NCI-H82 treated with DMSO at 0.1 percent for 48 hours (cell line): ENCODE measurements at regions not wholly inside any gene's neighbourhood (a gene's known extent, or its start where the extent isn't known, plus 50 kb on each side); places are given as distances from the start of the nearest gene placed in this dataset.

ENCODE experiments used
- DNase-seq: peaks from one replicate; lab custom pipeline; 2025; ENCODE audit not compliant: unreplicated experiment; lab: John Stamatoyannopoulos, UW

DNA sequence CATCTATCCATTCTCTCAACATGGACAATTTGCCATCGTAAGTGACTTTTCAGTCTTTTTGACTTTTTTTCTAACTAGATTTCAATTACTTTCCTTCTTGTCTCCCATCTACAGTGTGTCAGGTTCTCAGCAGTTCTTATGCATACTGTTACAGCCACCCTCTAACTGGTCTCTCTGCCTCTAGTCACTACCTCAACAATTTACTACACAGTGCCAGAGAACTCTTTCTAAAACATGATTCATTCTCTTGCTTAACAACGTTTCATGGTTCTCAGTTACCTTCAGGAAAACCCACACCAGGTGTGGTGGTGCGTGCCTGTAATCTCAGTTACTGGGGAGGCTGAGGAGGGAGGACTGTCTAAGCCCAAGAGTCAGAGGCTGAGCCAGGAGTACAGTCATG lies 95.4 kb downstream of the DIPK2A start:
- DNase-seq: no peak

GRCh38 chr3:144073698-144074097 lies 102.1 kb downstream of the DIPK2A start:
- no peak for DNase-seq

GRCh38 chr3:144079634-144080033 lies 108.0 kb downstream of the DIPK2A start:
- DNase-seq: no peak

GRCh38 chr3:144084929-144085328 lies 113.3 kb downstream of the DIPK2A start:
- DNase-seq: no peak

DNA sequence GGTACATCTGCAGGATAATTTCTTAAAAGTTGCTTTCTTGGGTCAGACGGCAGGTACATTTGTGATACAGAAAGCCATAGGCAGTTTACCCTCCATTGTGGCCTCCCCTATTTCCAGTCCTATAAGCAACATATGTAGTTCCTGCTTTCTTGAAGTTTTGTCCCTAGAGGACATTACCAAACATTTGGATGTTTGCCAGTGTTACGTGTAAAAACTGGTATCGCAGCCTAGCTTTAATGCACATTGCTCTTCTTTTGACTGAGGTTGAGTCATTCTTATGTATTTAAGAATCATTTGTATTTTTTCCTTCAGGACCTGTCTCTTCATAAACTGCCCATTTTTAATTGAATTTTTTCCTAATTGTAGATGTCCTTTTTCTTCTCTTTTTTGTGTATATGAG lies 114.3 kb downstream of the DIPK2A start:
- DNase-seq: no peak

- no peak for DNase-seq
Measured at GRCh38 chr3:144096016-144096415, 124.4 kb downstream of the DIPK2A start.

DNA sequence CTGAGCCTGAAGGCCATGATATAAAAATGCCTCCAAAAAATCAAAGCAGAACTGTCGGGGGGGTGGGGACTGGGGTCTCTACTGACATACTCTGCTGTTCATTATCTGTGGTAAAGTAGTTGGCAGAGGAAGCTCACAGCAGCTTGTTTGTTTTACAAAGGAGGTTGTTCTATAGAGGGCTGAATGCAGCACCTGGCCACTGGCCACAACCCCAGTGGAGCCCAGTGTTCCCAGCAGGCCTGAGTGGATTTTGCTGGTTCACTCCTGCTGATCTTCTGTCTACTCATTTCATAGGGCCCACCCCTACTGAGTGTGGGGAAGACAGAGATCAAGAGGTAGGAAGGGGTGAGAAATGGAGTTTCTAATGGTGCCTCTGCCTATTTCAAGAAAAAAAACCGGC lies 125.5 kb downstream of the DIPK2A start:
- no peak for DNase-seq

DNA sequence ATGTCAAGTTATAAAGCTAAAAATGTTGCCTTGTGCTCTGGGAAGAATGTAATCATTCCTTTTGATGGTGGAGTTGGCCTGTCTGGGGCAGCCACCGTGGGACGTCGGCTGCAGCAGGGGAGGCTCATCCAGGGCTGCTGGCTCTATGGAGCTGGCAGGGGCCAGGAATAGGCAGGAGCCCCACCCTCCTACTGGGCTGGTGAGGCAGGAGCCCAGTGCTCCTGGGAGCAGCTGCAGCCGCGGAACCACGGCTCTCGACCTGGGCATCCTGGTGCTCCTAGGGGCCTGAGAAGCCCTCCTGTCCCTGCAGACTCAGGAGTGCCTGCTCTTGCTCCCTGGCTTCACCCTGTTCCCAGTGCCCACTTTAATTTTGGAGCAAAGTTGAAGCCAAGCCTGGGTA lies 127.1 kb downstream of the DIPK2A start:
- no peak for DNase-seq

DNA sequence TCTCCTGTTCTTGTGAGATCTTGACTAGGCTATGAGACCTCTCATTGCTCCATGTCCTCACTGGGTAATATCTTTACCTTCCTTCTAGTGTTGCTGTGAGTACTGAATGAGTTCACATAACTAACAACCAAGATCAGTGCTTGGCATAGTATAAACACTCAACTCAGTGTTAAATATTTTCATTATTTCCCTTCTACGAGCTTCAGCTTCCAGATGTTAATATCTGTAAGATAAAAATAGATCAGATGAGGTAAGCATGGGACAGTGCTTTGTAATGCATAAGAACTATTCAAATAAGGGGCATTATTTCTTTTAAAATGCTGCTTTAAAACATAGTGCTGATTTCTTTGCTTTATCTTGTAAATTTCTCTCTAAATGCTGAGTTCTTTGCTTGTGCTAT lies 130.8 kb downstream of the DIPK2A start:
- no peak for DNase-seq

GRCh38 chr3:144104186-144104585 lies 132.6 kb downstream of the DIPK2A start:
- peak; percentile 93 for DNase-seq

GRCh38 chr3:144104679-144105078 lies 133.1 kb downstream of the DIPK2A start:
- peak; percentile 28 for DNase-seq

DNA sequence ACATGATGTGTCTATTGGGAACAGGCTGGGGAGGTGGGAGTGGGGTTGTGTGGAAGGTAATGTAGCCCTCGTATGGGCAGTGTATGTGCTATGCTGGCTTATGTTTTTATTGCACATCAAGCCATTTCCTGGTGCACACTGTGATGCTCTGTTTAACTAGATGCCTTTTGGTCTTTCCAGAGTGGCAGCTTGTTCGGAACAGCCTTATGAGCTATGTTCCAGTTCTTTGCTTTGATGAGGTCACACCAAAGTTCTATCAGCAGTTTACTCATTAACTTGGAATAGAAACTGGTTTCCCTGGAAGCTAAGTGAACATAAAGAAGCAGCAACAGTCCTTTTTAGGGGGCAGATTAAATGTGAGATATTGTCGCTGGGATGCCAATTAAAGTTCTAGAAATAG lies 133.9 kb downstream of the DIPK2A start:
- no peak for DNase-seq

DNA sequence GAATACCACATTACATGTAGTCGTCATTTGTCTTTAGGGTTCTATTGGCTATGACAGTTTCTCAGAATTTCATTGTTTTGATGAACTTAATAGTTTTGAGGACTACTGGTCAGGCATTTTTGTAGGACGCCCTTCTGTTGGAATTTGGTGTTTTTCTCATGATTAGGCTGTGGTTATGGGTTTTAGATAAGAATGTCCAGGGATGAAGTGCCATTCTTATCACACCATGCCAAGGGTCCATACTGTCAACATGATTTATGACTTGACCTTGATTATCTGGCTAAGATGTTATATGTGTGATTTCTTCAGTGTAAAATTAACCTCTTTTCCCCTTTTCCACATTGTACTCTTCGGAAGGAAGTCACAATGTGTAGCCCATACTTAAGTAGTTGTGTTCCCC lies 135.3 kb downstream of the DIPK2A start:
- DNase-seq: no peak

GRCh38 chr3:144107923-144108322 lies 136.3 kb downstream of the DIPK2A start:
- DNase-seq: no peak

DNA sequence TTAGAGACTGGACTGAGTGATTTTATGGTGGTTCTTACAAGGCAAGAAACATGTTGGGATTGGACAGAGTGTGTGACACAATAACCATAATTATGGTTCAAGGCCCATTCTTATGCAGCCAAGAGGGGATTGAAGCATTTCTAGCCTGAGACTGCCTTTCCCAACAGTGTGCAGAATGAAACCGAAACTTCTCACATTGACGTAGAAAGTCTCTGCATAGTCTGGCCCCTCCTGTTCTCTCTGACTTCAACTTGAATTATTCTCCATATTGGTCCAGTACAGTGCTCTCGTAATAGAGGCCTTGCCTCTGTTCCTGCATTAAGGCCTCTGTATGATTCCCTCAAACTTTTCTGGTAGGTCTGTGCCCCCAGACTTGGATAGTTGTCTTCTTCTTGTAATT lies 138.3 kb downstream of the DIPK2A start:
- DNase-seq: no peak

GRCh38 chr3:144112036-144112435 lies 140.4 kb downstream of the DIPK2A start:
- DNase-seq: peak; percentile 41

DNA sequence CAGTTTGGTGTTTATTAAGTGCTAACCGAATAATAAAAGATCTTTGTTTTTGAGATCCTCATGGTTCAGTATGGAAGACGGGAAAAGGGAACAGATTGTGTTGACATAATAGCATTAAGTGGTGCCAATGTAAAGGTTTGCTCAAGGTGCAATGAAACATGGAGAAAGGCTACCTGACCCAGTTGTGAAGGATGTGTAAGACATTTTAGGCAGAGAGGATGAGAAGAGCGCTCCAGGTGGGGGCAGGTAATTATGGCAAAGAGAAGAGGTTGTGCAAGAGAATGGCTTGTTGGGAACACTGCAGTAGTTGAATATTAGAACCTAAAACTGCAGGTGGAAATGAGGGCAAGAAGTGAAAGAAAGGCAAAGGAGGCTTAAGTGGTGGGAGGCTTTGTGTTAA lies 140.8 kb downstream of the DIPK2A start:
- no peak for DNase-seq

- DNase-seq: peak; percentile 81
Measured at GRCh38 chr3:144114767-144115166, 143.1 kb downstream of the DIPK2A start.

DNA sequence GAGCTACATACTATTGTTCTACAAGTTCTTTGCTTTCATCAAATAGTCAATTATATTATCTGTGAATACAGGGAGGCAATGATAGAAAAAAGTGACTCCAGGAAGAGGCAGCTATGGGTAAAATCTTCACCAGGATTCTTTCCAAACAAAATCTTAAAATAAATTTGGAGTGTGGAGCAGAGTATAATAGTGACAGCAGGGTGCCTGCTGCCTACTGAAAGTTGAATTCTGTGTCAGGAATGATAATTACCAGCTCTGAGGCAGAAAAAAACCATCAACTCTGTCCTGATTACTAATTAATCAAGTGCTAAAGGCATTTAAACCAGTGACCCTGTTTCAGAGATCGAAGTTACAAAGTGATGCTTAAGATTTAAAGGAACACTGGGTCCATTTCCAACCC lies 148.0 kb downstream of the DIPK2A start:
- DNase-seq: no peak

GRCh38 chr3:144121661-144122060 lies 150.0 kb downstream of the DIPK2A start:
- no peak for DNase-seq

DNA sequence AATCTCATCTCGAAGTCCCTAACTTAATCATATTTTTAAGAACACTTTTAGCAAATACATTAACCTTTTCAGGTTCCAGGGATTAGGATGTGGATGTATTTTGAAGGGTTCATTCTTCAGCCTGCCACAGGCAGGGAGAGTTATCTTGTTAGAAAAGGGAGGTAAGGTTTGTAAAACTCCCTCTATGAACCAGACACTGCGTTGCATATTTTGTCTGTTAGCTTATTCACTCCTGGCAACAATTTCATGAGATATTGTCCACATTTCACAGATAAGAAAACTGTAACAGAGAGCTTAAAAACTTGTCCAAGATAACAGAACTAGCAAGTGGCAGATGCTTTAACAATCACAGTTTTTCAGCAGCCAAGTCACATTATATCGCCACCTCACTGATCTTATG lies 155.4 kb downstream of the DIPK2A start:
- DNase-seq: peak; percentile 85

GRCh38 chr3:144127700-144128099 lies 156.1 kb downstream of the DIPK2A start:
- DNase-seq: peak; percentile 99

GRCh38 chr3:144128108-144128892 lies 156.7 kb downstream of the DIPK2A start:
- DNase-seq: peak; percentile 99
